HG03457 (cell line): ENCODE measurements at regions not wholly inside any gene's neighbourhood (a gene's known extent, or its start where the extent isn't known, plus 50 kb on each side); places are given as distances from the start of the nearest gene placed in this dataset.
"Not testable (repeated sequence)": the region's sequence is repeated elsewhere in the genome, so short reads cannot be mapped to it uniquely, and the experiment has no call there.

Source experiments
- ATAC-seq: cut with Tn5 transposase; IDR thresholded peaks from one replicate; pipeline ENCODE4 v1.9.1; 2021; ENCODE audit warnings: moderate number of reproducible peaks; ENCODE audit not compliant: unreplicated experiment

DNA sequence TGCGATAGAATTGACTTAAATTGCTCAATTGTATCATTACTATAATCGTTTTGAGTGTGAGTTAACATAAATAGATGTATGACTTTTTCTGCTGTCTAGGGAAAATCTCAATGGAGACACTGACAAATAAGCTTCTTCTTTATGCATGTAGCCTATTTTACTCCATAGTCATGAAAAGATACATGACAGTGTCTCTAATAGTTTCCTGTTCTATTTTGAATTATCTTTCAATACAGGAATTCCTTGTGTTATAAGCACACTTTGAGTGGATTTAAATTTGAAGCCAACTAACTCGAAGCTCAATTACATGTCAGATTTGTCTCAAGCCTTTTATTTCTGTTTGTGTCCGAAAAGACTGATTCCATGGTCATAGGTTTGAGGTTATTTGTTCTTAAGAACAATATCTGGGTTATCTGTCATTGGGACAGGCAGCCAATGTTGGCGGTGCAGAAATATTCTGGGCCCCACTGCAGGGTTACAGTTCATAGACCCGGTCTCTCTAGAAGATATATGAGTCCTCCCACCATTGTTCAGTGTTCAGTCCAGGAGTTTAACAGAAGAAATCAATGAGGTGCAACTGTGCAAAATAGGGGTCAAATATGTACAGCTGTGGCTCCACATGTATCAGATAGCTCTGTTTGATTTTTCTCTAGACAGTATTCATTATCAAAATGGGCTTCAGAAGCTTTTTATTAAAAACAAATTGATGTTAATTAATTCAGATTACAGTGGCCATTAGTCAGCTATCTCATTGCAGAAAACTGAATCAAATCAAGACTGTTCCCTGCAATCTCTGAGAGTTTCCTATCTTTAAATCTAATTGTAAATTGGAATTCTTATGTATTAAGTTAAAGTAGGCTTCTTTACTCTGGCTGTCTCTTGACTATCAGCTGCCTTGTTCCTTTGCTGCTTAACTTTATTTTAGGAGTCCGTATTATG, 1238.8 kb downstream of the NXPH1 start:
- no peak for ATAC-seq

DNA sequence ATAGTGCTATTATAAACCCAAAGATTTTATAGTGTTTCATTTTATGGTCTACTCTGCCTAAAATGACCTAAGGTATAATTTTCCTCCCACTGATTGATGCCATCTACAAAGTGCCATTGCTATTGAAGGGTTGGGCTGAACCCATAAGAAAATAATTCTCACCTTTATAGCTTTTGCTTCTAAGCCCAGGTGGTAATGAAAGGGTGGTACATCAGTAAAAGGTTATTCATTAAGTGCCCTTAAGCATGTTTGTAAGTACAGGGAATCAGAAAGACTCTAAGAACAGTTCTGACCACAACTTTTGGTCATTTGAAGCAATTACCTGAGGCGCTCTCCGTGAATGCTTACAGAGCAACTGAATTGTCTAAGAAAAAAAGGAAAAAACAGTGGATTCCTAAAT, 1247.3 kb downstream of the NXPH1 start:
- no peak for ATAC-seq

GRCh38 chr7:9681284-9681683, 1247.9 kb downstream of the NXPH1 start:
- ATAC-seq, result no peak

GRCh38 chr7:9691286-9691685, 1257.9 kb downstream of the NXPH1 start:
- no peak for ATAC-seq

DNA sequence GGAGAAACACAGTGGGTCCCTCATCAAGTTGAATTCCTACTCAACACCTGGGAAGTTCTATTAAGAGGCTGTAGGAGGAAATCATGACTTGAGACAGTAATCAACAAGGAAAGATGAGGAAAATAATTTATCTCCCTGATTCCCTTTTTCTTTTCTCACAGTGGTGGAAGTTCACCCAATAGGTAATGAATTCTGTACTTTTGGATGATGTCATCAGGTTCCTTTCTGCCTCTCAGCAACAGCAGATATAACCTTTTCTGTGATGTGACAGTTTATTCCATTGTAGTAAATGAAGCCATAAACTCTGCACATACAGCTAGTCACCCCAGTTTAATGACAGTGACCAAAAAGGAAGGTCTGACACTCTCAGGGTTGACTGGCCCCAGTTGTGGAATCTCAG, 1265.0 kb downstream of the NXPH1 start:
- ATAC-seq, result no peak

DNA sequence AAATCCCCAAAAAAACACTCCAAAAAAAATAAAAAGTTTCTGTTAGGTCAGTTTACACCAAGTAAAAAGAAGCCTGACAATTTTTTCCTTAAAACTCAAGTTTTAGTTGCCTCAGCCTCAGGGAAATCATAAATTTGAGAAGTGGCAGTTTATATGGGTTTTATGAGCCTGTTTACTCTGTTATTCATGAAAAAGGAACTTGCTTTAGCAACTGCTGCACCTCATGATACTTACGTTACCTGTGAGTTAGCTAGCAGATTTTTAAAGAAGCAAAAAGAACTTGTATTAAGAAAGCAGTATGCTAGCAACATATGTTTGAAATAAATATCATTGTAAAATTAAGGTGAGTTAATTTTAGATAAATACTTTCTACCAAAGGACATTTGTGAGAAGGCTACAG, 1264.5 kb upstream of the PHF14 start:
- ATAC-seq, result no peak

- ATAC-seq, result no peak
Observed at GRCh38 chr7:9711259-9711918, 1262.3 kb upstream of the PHF14 start.

DNA sequence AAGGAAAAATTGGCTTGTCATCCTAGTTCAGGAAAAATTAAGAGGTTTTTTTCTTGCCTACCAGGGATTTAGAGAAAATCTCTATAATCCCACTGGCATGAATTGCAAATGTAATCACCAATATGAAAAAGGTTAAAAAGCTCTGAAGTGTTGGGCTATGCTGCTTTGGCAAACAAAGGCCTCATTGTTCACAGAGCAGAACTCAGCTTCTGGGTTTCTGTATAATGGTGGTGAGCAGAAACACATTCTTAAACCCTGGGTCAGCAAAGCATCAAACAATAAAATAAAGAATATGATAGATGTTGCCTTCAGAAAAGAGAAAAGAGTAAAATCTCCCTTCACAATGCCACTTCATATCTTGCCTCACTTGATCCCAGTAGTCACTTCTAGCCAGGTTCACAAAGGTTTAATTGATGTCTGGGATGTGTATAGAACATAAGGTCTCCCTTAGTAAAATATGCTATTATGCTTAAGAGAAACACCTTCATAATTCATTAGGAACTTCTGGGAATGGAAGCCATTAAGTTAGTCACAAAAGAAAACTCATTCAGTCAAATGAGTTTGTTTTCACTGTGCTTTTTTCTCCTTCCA, 1255.5 kb upstream of the PHF14 start:
- no peak for ATAC-seq

DNA sequence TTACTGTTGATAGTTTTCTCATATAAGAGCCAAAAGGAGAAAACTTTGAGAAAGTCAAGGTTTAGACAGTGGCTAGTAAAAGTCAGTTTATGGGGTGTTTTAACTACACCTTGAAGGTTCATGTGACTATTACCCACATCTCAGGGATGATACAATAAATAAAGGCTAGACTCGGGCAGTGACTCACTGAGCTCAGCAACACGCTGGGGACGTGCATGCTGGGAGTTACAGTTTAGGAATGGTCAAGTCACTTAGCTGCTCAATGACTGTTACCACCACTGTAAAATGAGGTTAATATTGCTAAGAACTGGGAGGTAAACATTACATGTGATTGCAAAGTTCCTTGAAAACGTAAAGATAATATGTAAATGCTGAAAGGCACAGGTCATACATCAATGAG, 1254.4 kb upstream of the PHF14 start:
- no peak for ATAC-seq

- ATAC-seq, result no peak
Observed at GRCh38 chr7:9719721-9720120, 1254.0 kb upstream of the PHF14 start.

DNA sequence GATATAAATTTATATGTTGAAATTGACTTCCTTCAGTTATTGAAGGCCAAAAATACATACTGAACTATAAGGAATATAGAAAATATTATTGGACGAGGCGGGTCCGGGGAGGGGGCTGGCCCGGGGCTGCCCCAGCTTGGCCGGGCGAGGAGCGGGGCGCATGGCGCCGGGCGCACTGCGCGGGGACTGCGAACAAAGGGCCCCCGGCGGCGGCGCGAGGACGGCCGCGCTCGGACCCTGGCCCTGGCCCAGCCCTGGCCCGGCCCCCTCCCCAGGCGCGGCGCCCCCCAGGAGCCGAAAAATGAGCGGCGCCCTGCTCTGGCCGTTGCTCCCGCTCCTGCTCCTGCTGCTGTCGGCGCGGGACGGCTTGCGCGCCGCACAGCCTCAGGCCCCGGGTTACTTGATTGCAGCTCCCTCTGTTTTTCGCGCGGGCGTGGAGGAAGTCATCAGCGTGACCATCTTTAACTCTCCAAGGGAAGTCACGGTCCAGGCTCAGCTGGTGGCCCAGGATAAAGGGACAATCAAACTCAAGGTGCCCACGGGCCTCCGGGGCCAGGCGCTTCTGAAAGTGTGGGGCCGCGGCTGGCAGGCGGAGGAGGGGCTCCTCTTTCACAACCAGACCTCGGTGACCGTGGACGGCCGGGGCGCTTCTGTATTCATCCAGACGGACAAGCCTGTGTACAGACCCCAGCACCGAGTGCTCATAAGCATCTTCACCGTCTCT, 1247.6 kb upstream of the PHF14 start:
- ATAC-seq, result not testable (repeated sequence)

- not testable (repeated sequence) for ATAC-seq
Observed at GRCh38 chr7:9726811-9727210, 1246.9 kb upstream of the PHF14 start.

GRCh38 chr7:9727467-9727869, 1246.2 kb upstream of the PHF14 start:
- not testable (repeated sequence) for ATAC-seq

DNA sequence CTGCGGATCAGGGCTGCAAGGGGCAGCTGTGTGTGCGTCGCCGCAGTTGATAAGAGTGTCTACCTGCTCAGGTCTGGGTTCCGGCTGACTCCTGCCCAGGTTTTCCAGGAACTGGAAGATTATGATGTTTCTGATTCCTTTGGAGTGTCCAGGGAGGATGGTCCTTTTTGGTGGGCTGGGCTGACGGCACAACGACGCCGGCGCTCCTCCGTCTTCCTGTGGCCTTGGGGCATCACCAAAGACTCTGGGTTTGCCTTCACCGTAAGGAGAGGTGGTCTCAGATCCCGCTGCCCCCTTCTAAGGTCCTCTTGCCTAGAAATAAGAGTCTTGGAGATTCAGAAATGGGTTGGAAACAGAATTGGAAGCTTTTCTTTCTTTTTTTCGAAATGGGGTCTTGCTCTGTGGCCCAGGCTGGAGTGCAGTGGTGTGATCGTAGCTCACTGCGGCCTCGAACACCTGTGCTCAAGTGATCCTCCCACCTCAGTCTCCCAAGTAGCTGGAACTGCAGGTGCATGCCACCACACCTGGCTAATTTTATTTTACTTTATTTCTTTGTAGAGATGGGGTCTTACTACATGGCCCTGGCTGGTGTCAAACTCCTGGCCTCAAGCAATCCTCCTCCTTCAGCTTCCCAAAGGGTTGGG, 1245.5 kb upstream of the PHF14 start:
- ATAC-seq, result not testable (repeated sequence)

DNA sequence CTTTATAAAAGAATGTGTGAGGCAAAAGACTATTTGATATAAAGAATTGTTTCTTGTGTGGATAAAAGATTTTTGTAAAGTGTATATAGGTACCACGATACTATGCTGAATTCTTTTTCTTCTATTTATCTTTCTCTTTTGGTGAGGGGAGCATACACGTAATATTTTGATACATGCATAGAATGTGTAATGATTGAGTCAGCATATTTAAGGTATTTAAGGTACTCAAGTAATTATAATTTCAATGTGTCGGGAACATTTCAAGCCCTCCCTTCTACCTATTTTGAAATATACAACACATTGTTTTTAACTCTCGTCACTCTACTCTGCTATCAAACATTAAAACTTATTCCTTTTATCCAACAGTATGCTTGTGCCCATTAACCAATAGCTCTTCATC, 1221.6 kb upstream of the PHF14 start:
- ATAC-seq, result no peak

GRCh38 chr7:9761224-9761623, 1212.4 kb upstream of the PHF14 start:
- no peak for ATAC-seq

- ATAC-seq, result no peak
Observed at GRCh38 chr7:9776900-9777299, 1196.8 kb upstream of the PHF14 start.

DNA sequence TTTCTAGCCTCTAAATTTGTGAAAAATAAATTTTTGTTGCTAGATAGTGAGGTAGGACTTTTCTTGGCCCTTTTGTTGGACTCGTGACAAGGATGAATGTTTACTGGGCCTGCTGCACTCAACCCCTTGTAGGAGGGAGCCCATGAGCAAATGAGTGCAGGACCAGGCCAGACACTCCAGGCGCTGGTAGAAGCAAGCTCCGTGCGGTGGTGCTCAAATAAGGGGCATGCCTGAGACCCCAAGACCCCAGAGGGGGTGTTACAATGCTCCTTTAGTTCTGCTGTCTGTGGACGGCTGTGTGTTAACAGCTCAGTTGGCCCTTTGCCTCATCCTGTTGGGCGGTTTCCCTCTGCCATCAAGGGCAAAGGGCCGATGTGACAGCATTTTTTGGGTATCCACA, 1195.3 kb upstream of the PHF14 start:
- ATAC-seq, result no peak

DNA sequence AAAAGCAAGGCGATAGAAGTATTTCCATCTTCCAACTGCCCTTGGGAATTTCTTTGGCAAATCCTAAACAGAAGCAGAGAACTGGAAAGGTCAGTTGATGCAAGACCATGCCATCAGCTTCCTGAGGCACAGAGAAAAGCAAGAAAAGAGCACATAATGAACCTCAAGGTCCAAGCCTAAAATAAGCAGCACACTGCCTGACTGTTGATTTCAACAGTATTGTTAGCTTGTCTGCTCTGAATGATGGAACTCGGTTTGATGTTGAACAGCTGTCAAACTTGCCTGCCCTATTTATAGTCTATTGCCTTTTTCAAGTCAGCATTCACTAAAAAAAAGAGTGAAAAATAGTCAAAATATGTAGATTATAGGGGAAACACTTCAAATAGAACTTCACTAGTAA, 1192.0 kb upstream of the PHF14 start:
- no peak for ATAC-seq

DNA sequence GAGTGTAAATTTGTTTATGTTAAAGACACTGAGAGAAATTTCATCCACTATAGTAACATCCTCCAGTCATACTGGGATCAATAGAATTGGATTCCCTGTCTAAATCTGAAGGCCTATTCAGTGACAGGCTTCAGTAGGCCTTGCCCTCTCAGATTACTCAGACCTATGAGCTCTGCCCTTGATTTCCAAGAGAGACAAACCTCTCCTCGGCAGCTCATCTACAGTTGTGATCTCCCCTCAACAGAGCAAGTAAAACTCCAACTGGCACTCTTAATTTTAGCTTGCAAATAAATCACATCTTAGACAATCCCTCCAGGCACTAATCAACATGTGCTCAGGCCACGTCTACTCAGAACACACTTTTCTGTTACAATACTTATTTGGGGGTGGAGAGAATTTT, 1191.4 kb upstream of the PHF14 start:
- ATAC-seq, result no peak

DNA sequence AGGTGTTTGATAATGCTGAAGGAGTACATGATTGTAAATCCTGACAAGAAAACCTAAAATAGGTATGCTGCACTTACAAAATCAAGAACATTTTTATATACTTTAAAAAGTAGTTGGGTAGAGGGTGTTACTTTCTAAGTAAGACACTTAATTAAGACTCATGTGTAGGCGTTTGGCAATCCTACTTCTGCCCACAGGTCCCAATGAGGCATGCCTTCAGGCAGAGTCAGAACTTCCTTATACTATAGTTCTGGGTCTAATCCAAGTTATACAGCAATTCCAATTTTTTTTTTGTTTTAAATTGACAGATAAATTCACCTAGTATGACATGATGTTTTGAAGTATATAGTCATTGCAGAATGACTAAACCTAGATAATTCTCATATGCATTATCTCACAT, 1188.5 kb upstream of the PHF14 start:
- no peak for ATAC-seq
